Body of pancreas (tissue), 4 donors: ENCODE measurements at regions not wholly inside any gene's neighbourhood (a gene's known extent, or its start where the extent isn't known, plus 50 kb on each side); places are given as distances from the start of the nearest gene placed in this dataset.

Source experiments
- ATAC-seq: fragments of 150-250 bp; one replicate; pipeline ENCODE4 v1.9.1; 2016
- DNase-seq, 4 donors: peaks; one replicate each; pipeline ENCODE4 v3.0.0-alpha.2; 2019
- H3K27ac ChIP-seq, 4 donors: fragments of 200-600 bp; sonication (generic); 1 replicate in 3 of 4; 2 replicates in 1 of 4; pipeline versions ENCODE4 v1.5.1 to v1.6.1; 2016 to 2019; ENCODE audit warnings: mild to moderate bottlenecking in 1 of 4, mixed read lengths in 1 of 4, moderate library complexity in 1 of 4
- H3K27me3 ChIP-seq, 2 donors: fragments of 200-600 bp; sonication (generic); one replicate each; pipeline ENCODE4 v1.6.0; 2016; ENCODE audit warnings: mild to moderate bottlenecking in 1 of 2
- H3K36me3 ChIP-seq, 2 donors: fragments of 200-600 bp; sonication (generic); replicated peaks in 1 of 2; 2 replicates each; pipeline ENCODE4 v1.5.1; 2016; ENCODE audit warnings: low read depth in 2 of 2; ENCODE audit not compliant: insufficient read depth in 1 of 2
- H3K4me1 ChIP-seq: fragments of 200-600 bp; sonication (generic); one replicate; pipeline ENCODE4 v1.6.0; 2016
- H3K4me3 ChIP-seq, 2 donors: fragments of 200-600 bp; sonication (generic); 1 replicate in 1 of 2; 2 replicates in 1 of 2; pipeline ENCODE4 v1.5.1; 2016 to 2019
- H3K9me3 ChIP-seq, 3 donors: fragments of 200-600 bp; sonication (generic); 1 replicate in 2 of 3; 2 replicates in 1 of 3; pipeline ENCODE4 v1.5.1; 2016
- CTCF ChIP-seq, 7 experiments: fragments of 450-650 bp in 4 of 7; fragments of 200-600 bp in 3 of 7; sonication (generic) in 3 of 7; IDR thresholded peaks; one replicate each; pipeline ENCODE4 v1.5.1; 2016 to 2019; ENCODE audit warnings: antibody characterized with exemption in 7 of 7
- POLR2A ChIP-seq, 3 donors: fragments of 450-650 bp; IDR thresholded peaks; one replicate each; pipeline ENCODE4 v1.6.1; 2016; ENCODE audit warnings: antibody characterized with exemption in 3 of 3, mild to moderate bottlenecking in 2 of 3
- WGBS, 2 donors: methylation state at CpG; one replicate each; pipeline ENCODE4 v1.1.5; 2017; 5-methylcytosine and 5-hydroxymethylcytosine counted together
- intact Hi-C: fragments of 100-400 bp; cut with DNase I; formaldehyde crosslinking; loops from one replicate; pipeline ENCODE4 v1.15.1; 2023

GRCh38 chr18:53792762-53793161 is 431.7 kb downstream of the MBD2 start:
- Histone ChIP-seq H3K36me3 (no peaks in the 10 kb centered on the region), H3K4me1 (no peaks in the 10 kb centered on the region), H3K27ac (no peak overlapping the region), H3K9me3 (no peaks in the 10 kb centered on the region), H3K4me3 (no peak overlapping the region), H3K27me3 (no peaks in the 10 kb centered on the region)
- intact Hi-C loops, result no loop called here
- no peak for DNase-seq
- ATAC-seq, result no peak
- TF ChIP-seq CTCF (IDR thresholded peaks at IDR 0.05), result no peak
- no peak for TF ChIP-seq POLR2A (IDR thresholded peaks at IDR 0.05)
- 63 to 73% methylated on average over 4 of the region's 4 CpGs for WGBS, 2 donors

GRCh38 chr18:53790786-53791185 is 433.7 kb downstream of the MBD2 start:
- DNase-seq, result no peak
- Histone ChIP-seq H3K27me3 (no peaks in the 10 kb centered on the region), H3K36me3 (no peaks in the 10 kb centered on the region), H3K27ac (no peak overlapping the region), H3K4me1 (no peaks in the 10 kb centered on the region), H3K4me3 (no peak overlapping the region), H3K9me3 (no peaks in the 10 kb centered on the region)
- intact Hi-C loops, result no loop called here
- TF ChIP-seq POLR2A (IDR thresholded peaks at IDR 0.05) (no peak), CTCF (IDR thresholded peaks at IDR 0.05) (no peak)
- no peak for ATAC-seq

- TF ChIP-seq CTCF (IDR thresholded peaks at IDR 0.05) (no peak), POLR2A (IDR thresholded peaks at IDR 0.05) (no peak)
- Histone ChIP-seq H3K27ac (no peak overlapping the region), H3K4me3 (no peak overlapping the region), H3K36me3 (no peaks in the 10 kb centered on the region), H3K4me1 (no peaks in the 10 kb centered on the region), H3K27me3 (no peaks in the 10 kb centered on the region), H3K9me3 (no peaks in the 10 kb centered on the region)
- WGBS, 2 donors, result 35 to 37% methylated on average over 4 of the region's 4 CpGs
- DNase-seq (no peak), ATAC-seq (no peak)
- intact Hi-C loops, result no loop called here
Measured at GRCh38 chr18:53789376-53790247, 434.9 kb downstream of the MBD2 start.

- no peaks in the 10 kb centered on the region for H3K9me3 ChIP-seq
- intact Hi-C loops, result no loop called here
Measured at GRCh38 chr18:53785811-53786210, 438.7 kb downstream of the MBD2 start.

More at GRCh38 chr18:53785811-53786210, 438.7 kb downstream of the MBD2 start:
- H3K27ac ChIP-seq, result no peak overlapping the region
- ATAC-seq (no peak), DNase-seq (no peak)
- TF ChIP-seq POLR2A (IDR thresholded peaks at IDR 0.05) (no peak), CTCF (IDR thresholded peaks at IDR 0.05) (no peak)
- H3K27me3 ChIP-seq, result no peaks in the 10 kb centered on the region
- H3K4me3 ChIP-seq, result no peak overlapping the region
- no peaks in the 10 kb centered on the region for H3K36me3 ChIP-seq
- H3K4me1 ChIP-seq, result no peaks in the 10 kb centered on the region
